H1 (cell line): ENCODE measurements at regions not wholly inside any gene's neighbourhood (a gene's known extent, or its start where the extent isn't known, plus 50 kb on each side); places are given as distances from the start of the nearest gene placed in this dataset.

ENCODE experiments used
- CTCF ChIA-PET: fragments of 300-600 bp; sonication (Branson Sonifier 250); formaldehyde crosslinking; loops from one replicate; lab custom pipeline; 2021; ENCODE audit not compliant: partially characterized antibody; lab: Charles Lee
- POLR2A ChIA-PET: fragments of 300-600 bp; sonication (Branson Sonifier 250); formaldehyde crosslinking; loops from one replicate; lab custom pipeline; 2021; ENCODE audit warnings: inconsistent platforms; ENCODE audit not compliant: partially characterized antibody; lab: Charles Lee
- DNase-seq, 2 experiments: peaks; one replicate each; pipeline versions ENCODE4 v3.0.0 to v3.0.0-alpha.2; 2010 to 2022; ENCODE audit warnings: low spot score in 2 of 2, low read depth in 1 of 2, mixed read lengths in 1 of 2
- FAIRE-seq: peaks from 2 replicates; lab custom pipeline; 2011; peaks lifted over from hg19 to GRCh38; lab: Jason Lieb, UNC
- H2AFZ ChIP-seq: 2 replicates; pipeline ENCODE4 v1.8.1; 2012; ENCODE audit warnings: low read length, inconsistent platforms
- H2AK5ac ChIP-seq: 2 replicates; pipeline ENCODE4 v1.6.1; 2013; ENCODE audit warnings: low read depth, low read length
- H2BK120ac ChIP-seq: replicated peaks from 2 replicates; pipeline ENCODE3; 2013; ENCODE audit warnings: low read depth, low read length, inconsistent platforms
- H2BK12ac ChIP-seq: 2 replicates; pipeline ENCODE4 v1.6.1; 2013; ENCODE audit warnings: low read depth, low read length
- H2BK15ac ChIP-seq: 2 replicates; pipeline ENCODE4 v1.6.1; 2013; ENCODE audit warnings: low read length
- H2BK20ac ChIP-seq: 2 replicates; pipeline ENCODE4 v1.6.1; 2013; ENCODE audit warnings: low read length
- H2BK5ac ChIP-seq: 2 replicates; pipeline ENCODE4 v1.6.1; 2013; ENCODE audit warnings: low read depth, low read length
- H3K14ac ChIP-seq: 2 replicates; pipeline ENCODE4 v1.6.1; 2013; ENCODE audit warnings: inconsistent platforms; ENCODE audit not compliant: insufficient read length
- H3K18ac ChIP-seq: 2 replicates; pipeline ENCODE4 v1.6.1; 2013; ENCODE audit warnings: low read length; ENCODE audit errors: extremely low read depth
- H3K23ac ChIP-seq: 2 replicates; pipeline ENCODE4 v1.6.1; 2013; ENCODE audit warnings: inconsistent platforms; ENCODE audit not compliant: insufficient read length
- H3K23me2 ChIP-seq: 2 replicates; pipeline ENCODE4 v1.6.1; 2013; ENCODE audit warnings: low read depth, low read length
- H3K27ac ChIP-seq: 2 replicates; pipeline ENCODE4 v1.6.1; 2011; ENCODE audit warnings: low read depth, low read length, inconsistent platforms
- H3K27me3 ChIP-seq, 4 experiments: replicated peaks in 1 of 4; 1 replicate in 1 of 4; 2 replicates in 3 of 4; pipeline versions ENCODE4 v1.6.1 to v1.8.1; 2011 to 2013; ENCODE audit warnings: low read length in 3 of 4, mild to moderate bottlenecking in 3 of 4, inconsistent platforms in 2 of 4, mixed read lengths in 2 of 4, moderate library complexity in 1 of 4; ENCODE audit not compliant: control insufficient read depth in 3 of 4, insufficient read depth in 3 of 4; ENCODE audit errors: extremely low read depth in 1 of 4
- H3K36me3 ChIP-seq, 4 experiments: 2 replicates each; pipeline versions ENCODE4 v1.6.1 to v1.8.1; 2011 to 2013; ENCODE audit warnings: mild to moderate bottlenecking in 4 of 4, low read length in 3 of 4, moderate library complexity in 2 of 4, control low read depth in 1 of 4, inconsistent platforms in 1 of 4; ENCODE audit not compliant: insufficient read depth in 4 of 4, control insufficient read depth in 2 of 4
- H3K4ac ChIP-seq: replicated peaks from 2 replicates; pipeline ENCODE3; 2013; ENCODE audit warnings: low read length, low read depth, mixed read lengths, inconsistent platforms; ENCODE audit not compliant: insufficient read length
- H3K4me1 ChIP-seq, 4 experiments: replicated peaks in 1 of 4; 1 replicate in 1 of 4; 2 replicates in 3 of 4; pipeline versions ENCODE4 v1.6.1 to v1.8.1; 2011 to 2013; ENCODE audit warnings: low read length in 3 of 4, inconsistent platforms in 2 of 4, mixed read lengths in 1 of 4; ENCODE audit not compliant: insufficient read depth in 4 of 4, control insufficient read depth in 3 of 4
- H3K4me2 ChIP-seq, 2 experiments: 2 replicates each; pipeline versions ENCODE4 v1.6.1 to v1.8.1; 2011 to 2013; ENCODE audit warnings: low read depth in 2 of 2, low read length in 2 of 2, control low read depth in 1 of 2, inconsistent platforms in 1 of 2, mild to moderate bottlenecking in 1 of 2; ENCODE audit not compliant: insufficient read depth in 1 of 2
- H3K4me3 ChIP-seq, 4 experiments: fragments of 200-600, 300-600 bp in 1 of 4; sonication (generic), shearing (Covaris generic), sonication (Bioruptor Twin) in 1 of 4; 2 replicates each; pipeline versions ENCODE4 v1.5.1 to v1.8.1; 2011 to 2016; ENCODE audit warnings: low read length in 4 of 4, low read depth in 3 of 4, control low read depth in 2 of 4, inconsistent platforms in 2 of 4, mild to moderate bottlenecking in 2 of 4, mixed read lengths in 1 of 4, moderate library complexity in 1 of 4; ENCODE audit not compliant: insufficient read depth in 2 of 4; ENCODE audit errors: extremely low read depth in 1 of 4
- H3K56ac ChIP-seq: replicated peaks from 2 replicates; pipeline ENCODE3; 2013; ENCODE audit warnings: low read depth, mild to moderate bottlenecking, mixed read lengths, low read length, inconsistent platforms; ENCODE audit not compliant: insufficient read length
- H3K79me1 ChIP-seq: 2 replicates; pipeline ENCODE4 v1.6.1; 2013; ENCODE audit warnings: low read depth, low read length, control low read depth
- H3K79me2 ChIP-seq, 2 experiments: 2 replicates each; pipeline versions ENCODE4 v1.6.1 to v1.8.1; 2012 to 2013; ENCODE audit warnings: low read length in 2 of 2, mild to moderate bottlenecking in 2 of 2, inconsistent platforms in 1 of 2; ENCODE audit not compliant: insufficient read depth in 2 of 2, control insufficient read depth in 1 of 2
- H3K9ac ChIP-seq, 4 experiments: replicated peaks in 1 of 4; 1 replicate in 1 of 4; 2 replicates in 3 of 4; pipeline versions ENCODE4 v1.6.1 to v1.8.1; 2011 to 2013; ENCODE audit warnings: low read depth in 3 of 4, low read length in 3 of 4, control low read depth in 2 of 4, mild to moderate bottlenecking in 2 of 4, moderate library complexity in 2 of 4, inconsistent platforms in 1 of 4; ENCODE audit errors: extremely low read depth in 1 of 4
- H3K9me3 ChIP-seq, 2 experiments: 2 replicates each; pipeline versions ENCODE4 v1.6.1 to v1.8.1; 2012 to 2013; ENCODE audit warnings: mild to moderate bottlenecking in 2 of 2, moderate library complexity in 2 of 2, control low read depth in 1 of 2, inconsistent platforms in 1 of 2, low read depth in 1 of 2, low read length in 1 of 2, mixed read lengths in 1 of 2; ENCODE audit not compliant: insufficient read depth in 2 of 2
- H4K20me1 ChIP-seq, 2 experiments: replicated peaks in 1 of 2; 2 replicates each; pipeline versions ENCODE3 to v1.8.1; 2011 to 2013; ENCODE audit warnings: inconsistent platforms in 2 of 2, low read length in 2 of 2, mild to moderate bottlenecking in 1 of 2; ENCODE audit not compliant: insufficient read depth in 2 of 2, control insufficient read depth in 1 of 2
- H4K5ac ChIP-seq: 2 replicates; pipeline ENCODE4 v1.6.1; 2013; ENCODE audit warnings: low read length, low read depth, mixed read lengths, inconsistent platforms; ENCODE audit not compliant: insufficient read length
- H4K8ac ChIP-seq: 2 replicates; pipeline ENCODE4 v1.8.0; 2013; ENCODE audit warnings: mild to moderate bottlenecking, moderate library complexity, low read length, inconsistent platforms; ENCODE audit not compliant: insufficient read depth; ENCODE audit errors: extremely low read depth
- H4K91ac ChIP-seq: replicated peaks from 2 replicates; pipeline ENCODE3; 2013; ENCODE audit warnings: low read length, mixed read lengths, inconsistent platforms; ENCODE audit not compliant: insufficient read length
- CBX5 ChIP-seq: fragments of 300-800, 300-1000 bp; sonication (generic); IDR thresholded peaks from 2 replicates; pipeline ENCODE4 v1.7.1; 2016; ENCODE audit warnings: antibody characterized with exemption, low read length, low read depth
- CEBPB ChIP-seq: IDR thresholded peaks from 2 replicates; pipeline ENCODE4 v1.6.1; 2012; ENCODE audit warnings: low read depth, low read length
- HDAC2 ChIP-seq, 2 experiments: fragments of 300-600 bp in 1 of 2; sonication (generic) in 1 of 2; IDR thresholded peaks; 2 replicates each; pipeline ENCODE4 v1.6.1; 2011 to 2012; ENCODE audit warnings: low read depth in 2 of 2, low read length in 2 of 2, mild to moderate bottlenecking in 2 of 2, moderate library complexity in 2 of 2, borderline replicate concordance in 1 of 2, inconsistent platforms in 1 of 2
- RAD21 ChIP-seq, 2 experiments: IDR thresholded peaks in 1 of 2; conservative IDR thresholded peaks in 1 of 2; 2 replicates each; pipeline ENCODE4 v1.6.1; 2011; ENCODE audit warnings: low read depth in 2 of 2, low read length in 2 of 2, improper control_type of control experiment in 1 of 2, inconsistent platforms in 1 of 2, mild to moderate bottlenecking in 1 of 2, moderate library complexity in 1 of 2
- WGBS, 2 experiments: shearing (Covaris generic) in 1 of 2; methylation state at CpG; one replicate each; pipeline versions ENCODE4 v1.1.6 to v1.1.7; 2013 to 2015; ENCODE audit warnings: low lambda C conversion rate in 2 of 2, mixed read lengths in 2 of 2, inconsistent platforms in 1 of 2, low coverage in 1 of 2, missing lambda C conversion rate in 1 of 2; ENCODE audit not compliant: insufficient replicate concordance in 2 of 2, insufficient coverage in 1 of 2, insufficient read length in 1 of 2; ENCODE audit errors: extremely low coverage in 1 of 2, missing lambda C conversion rate in 1 of 2; 5-methylcytosine and 5-hydroxymethylcytosine counted together
- TF ChIP-seq, protein P1 (sequence below), 3 experiments: IDR thresholded peaks; 1 replicate in 2 of 3; 2 replicates in 1 of 3; pipeline versions ENCODE4 v1.5.1 to v1.6.1; 2011; ENCODE audit warnings: low read length in 3 of 3, mild to moderate bottlenecking in 3 of 3, inconsistent platforms in 2 of 3, low read depth in 1 of 3, moderate library complexity in 1 of 3; ENCODE audit not compliant: insufficient read depth in 1 of 3; ENCODE audit errors: control extremely low read depth in 1 of 3

DNA sequence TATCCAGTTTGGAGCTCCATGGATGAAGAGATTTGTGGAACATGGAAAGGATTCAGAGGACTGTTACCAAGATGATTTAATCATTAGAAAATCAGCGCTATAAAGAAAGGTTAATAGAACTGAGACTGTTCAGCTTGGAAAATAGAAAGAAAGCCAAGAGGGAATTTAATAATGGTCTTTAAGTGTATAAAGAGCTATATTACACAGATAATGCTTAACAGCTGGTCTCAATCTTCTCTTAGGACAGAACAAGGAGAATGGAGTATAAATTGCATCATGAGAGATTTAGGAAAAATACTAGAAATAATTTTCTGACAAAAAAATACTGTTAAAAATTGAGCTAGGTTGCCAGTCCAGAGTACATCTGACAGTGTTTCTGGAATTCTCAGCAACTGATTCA is 91.3 kb upstream of the MAGEC2 start:
- H2BK20ac ChIP-seq = no peak overlapping the region
- no peak overlapping the region for H3K56ac ChIP-seq
- H4K20me1 ChIP-seq = no peaks in the 10 kb centered on the region
- H4K5ac ChIP-seq = no peak overlapping the region
- H4K91ac ChIP-seq = no peak overlapping the region
- H3K4me1 ChIP-seq = no peaks in the 10 kb centered on the region
- H2BK5ac ChIP-seq = no peak overlapping the region
- H2BK12ac ChIP-seq = no peak overlapping the region
- H3K18ac ChIP-seq = no peak overlapping the region
- H3K4me3 ChIP-seq = no peak overlapping the region
- no peak overlapping the region for H3K4me2 ChIP-seq
- H3K14ac ChIP-seq = no peak overlapping the region
- TF ChIP-seq CBX5 = no peak
- no peak for TF ChIP-seq HDAC2 (IDR thresholded peaks at IDR 0.05; ENCODE audit: borderline replicate concordance in 1 of 2, low read depth in 2 of 2, low read length in 2 of 2)
- TF ChIP-seq CEBPB = no peak
- TF ChIP-seq, protein P1, sequence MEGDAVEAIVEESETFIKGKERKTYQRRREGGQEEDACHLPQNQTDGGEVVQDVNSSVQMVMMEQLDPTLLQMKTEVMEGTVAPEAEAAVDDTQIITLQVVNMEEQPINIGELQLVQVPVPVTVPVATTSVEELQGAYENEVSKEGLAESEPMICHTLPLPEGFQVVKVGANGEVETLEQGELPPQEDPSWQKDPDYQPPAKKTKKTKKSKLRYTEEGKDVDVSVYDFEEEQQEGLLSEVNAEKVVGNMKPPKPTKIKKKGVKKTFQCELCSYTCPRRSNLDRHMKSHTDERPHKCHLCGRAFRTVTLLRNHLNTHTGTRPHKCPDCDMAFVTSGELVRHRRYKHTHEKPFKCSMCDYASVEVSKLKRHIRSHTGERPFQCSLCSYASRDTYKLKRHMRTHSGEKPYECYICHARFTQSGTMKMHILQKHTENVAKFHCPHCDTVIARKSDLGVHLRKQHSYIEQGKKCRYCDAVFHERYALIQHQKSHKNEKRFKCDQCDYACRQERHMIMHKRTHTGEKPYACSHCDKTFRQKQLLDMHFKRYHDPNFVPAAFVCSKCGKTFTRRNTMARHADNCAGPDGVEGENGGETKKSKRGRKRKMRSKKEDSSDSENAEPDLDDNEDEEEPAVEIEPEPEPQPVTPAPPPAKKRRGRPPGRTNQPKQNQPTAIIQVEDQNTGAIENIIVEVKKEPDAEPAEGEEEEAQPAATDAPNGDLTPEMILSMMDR (IDR thresholded peaks at IDR 0.05; ENCODE audit: control extremely low read depth in 1 of 3, insufficient read depth in 1 of 3, low read depth in 1 of 3, low read length in 3 of 3) = no peak
- no peak for TF ChIP-seq RAD21 (IDR thresholded peaks at IDR 0.05 in 1 of 2, conservative IDR thresholded peaks at IDR 0.05 in 1 of 2; ENCODE audit: low read depth in 2 of 2, low read length in 2 of 2)
- no peak overlapping the region for H2AFZ ChIP-seq
- no peak overlapping the region for H4K8ac ChIP-seq
- DNase-seq (no peak), FAIRE-seq (no peak)
- no peak overlapping the region for H3K9ac ChIP-seq
- no peak overlapping the region for H3K4ac ChIP-seq
- CTCF ChIA-PET = no interaction called here
- no peak overlapping the region for H3K27ac ChIP-seq
- no peaks in the 10 kb centered on the region for H3K9me3 ChIP-seq
- no peaks in the 10 kb centered on the region for H3K27me3 ChIP-seq
- POLR2A ChIA-PET = no interaction called here
- no peak overlapping the region for H2AK5ac ChIP-seq
- no peaks in the 10 kb centered on the region for H3K79me2 ChIP-seq
- no peak overlapping the region for H3K23ac ChIP-seq
- H2BK120ac ChIP-seq = no peak overlapping the region
- WGBS, 2 experiments = 100% methylated on average over 1 of the region's 1 CpG; no CpG with 5 or more reads in 1 of the 2 experiments
- no peaks in the 10 kb centered on the region for H3K36me3 ChIP-seq
- no peak overlapping the region for H2BK15ac ChIP-seq
- H3K23me2 ChIP-seq = no peaks in the 10 kb centered on the region
- no peaks in the 10 kb centered on the region for H3K79me1 ChIP-seq
